ENCODE measurements at regions not wholly inside any gene's neighbourhood (a gene's known extent, or its start where the extent isn't known, plus 50 kb on each side); places are given as distances from the start of the nearest gene placed in this dataset.
"Not testable (repeated sequence)": the region's sequence is repeated elsewhere in the genome, so short reads cannot be mapped to it uniquely, and the experiment has no call there.

GRCh38 chr2:89599843-89600242, 908.4 kb downstream of the RPIA start:
- not testable (repeated sequence) for DNase-seq (ENCODE audit: low read depth in 2 of 2); H3K27me3 ChIP-seq (ENCODE audit: control insufficient read depth, insufficient read depth, low read length); H3K9ac ChIP-seq (ENCODE audit: insufficient read depth, low read length); H3K36me3 ChIP-seq (ENCODE audit: control insufficient read depth, insufficient read depth, low read length); H2AFZ ChIP-seq (ENCODE audit: low read length); H3K79me2 ChIP-seq (ENCODE audit: control insufficient read depth, insufficient read depth, low read length); H3K9me3 ChIP-seq (ENCODE audit: control insufficient read depth, insufficient read depth, low read depth, low read length); H3K27ac ChIP-seq (ENCODE audit: insufficient read depth, low read length); H3K4me3 ChIP-seq (replicated peaks in 1 of 4; ENCODE audit: control extremely low read depth in 1 of 4, insufficient read depth in 1 of 4, low read depth in 3 of 4, low read length in 4 of 4); H3K4me2 ChIP-seq (ENCODE audit: extremely low read depth, insufficient read depth, low read length); H4K20me1 ChIP-seq (ENCODE audit: control insufficient read depth, extremely low read depth, insufficient read depth, low read length); H3K4me1 ChIP-seq (ENCODE audit: control insufficient read depth, extremely low read depth, insufficient read depth, low read length)

GRCh38 chr2:89606514-89606913, 915.0 kb downstream of the RPIA start:
- not testable (repeated sequence) for DNase-seq (ENCODE audit: low read depth in 2 of 2)

GRCh38 chr2:89610207-89610926, 918.9 kb downstream of the RPIA start:
- H2AFZ ChIP-seq (ENCODE audit: low read length); H3K9ac ChIP-seq (ENCODE audit: insufficient read depth, low read length); H3K9me3 ChIP-seq (ENCODE audit: control insufficient read depth, insufficient read depth, low read depth, low read length); H3K4me3 ChIP-seq (replicated peaks in 1 of 4; ENCODE audit: control extremely low read depth in 1 of 4, insufficient read depth in 1 of 4, low read depth in 3 of 4, low read length in 4 of 4); H3K4me1 ChIP-seq (ENCODE audit: control insufficient read depth, extremely low read depth, insufficient read depth, low read length); H3K27ac ChIP-seq (ENCODE audit: insufficient read depth, low read length); DNase-seq (ENCODE audit: low read depth in 2 of 2); H3K27me3 ChIP-seq (ENCODE audit: control insufficient read depth, insufficient read depth, low read length); H3K79me2 ChIP-seq (ENCODE audit: control insufficient read depth, insufficient read depth, low read length); H3K4me2 ChIP-seq (ENCODE audit: extremely low read depth, insufficient read depth, low read length); H3K36me3 ChIP-seq (ENCODE audit: control insufficient read depth, insufficient read depth, low read length); H4K20me1 ChIP-seq (ENCODE audit: control insufficient read depth, extremely low read depth, insufficient read depth, low read length): not testable (repeated sequence)

More at GRCh38 chr2:89606514-89606913, 915.0 kb downstream of the RPIA start:
- H3K4me2 ChIP-seq (ENCODE audit: extremely low read depth, insufficient read depth, low read length); H3K27me3 ChIP-seq (ENCODE audit: control insufficient read depth, insufficient read depth, low read length); H2AFZ ChIP-seq (ENCODE audit: low read length); H3K79me2 ChIP-seq (ENCODE audit: control insufficient read depth, insufficient read depth, low read length); H3K4me3 ChIP-seq (replicated peaks in 1 of 4; ENCODE audit: control extremely low read depth in 1 of 4, insufficient read depth in 1 of 4, low read depth in 3 of 4, low read length in 4 of 4); H3K9ac ChIP-seq (ENCODE audit: insufficient read depth, low read length); H3K27ac ChIP-seq (ENCODE audit: insufficient read depth, low read length); H3K4me1 ChIP-seq (ENCODE audit: control insufficient read depth, extremely low read depth, insufficient read depth, low read length); H4K20me1 ChIP-seq (ENCODE audit: control insufficient read depth, extremely low read depth, insufficient read depth, low read length); H3K9me3 ChIP-seq (ENCODE audit: control insufficient read depth, insufficient read depth, low read depth, low read length); H3K36me3 ChIP-seq (ENCODE audit: control insufficient read depth, insufficient read depth, low read length): not testable (repeated sequence)

- H4K20me1 ChIP-seq (ENCODE audit: control insufficient read depth, extremely low read depth, insufficient read depth, low read length); H3K4me2 ChIP-seq (ENCODE audit: extremely low read depth, insufficient read depth, low read length); H3K9me3 ChIP-seq (ENCODE audit: control insufficient read depth, insufficient read depth, low read depth, low read length); H3K4me1 ChIP-seq (ENCODE audit: control insufficient read depth, extremely low read depth, insufficient read depth, low read length); H3K9ac ChIP-seq (ENCODE audit: insufficient read depth, low read length); H3K4me3 ChIP-seq (replicated peaks in 1 of 4; ENCODE audit: control extremely low read depth in 1 of 4, insufficient read depth in 1 of 4, low read depth in 3 of 4, low read length in 4 of 4); H3K36me3 ChIP-seq (ENCODE audit: control insufficient read depth, insufficient read depth, low read length); DNase-seq (ENCODE audit: low read depth in 2 of 2); H3K79me2 ChIP-seq (ENCODE audit: control insufficient read depth, insufficient read depth, low read length); H3K27me3 ChIP-seq (ENCODE audit: control insufficient read depth, insufficient read depth, low read length); H3K27ac ChIP-seq (ENCODE audit: insufficient read depth, low read length); H2AFZ ChIP-seq (ENCODE audit: low read length): not testable (repeated sequence)
Observed at GRCh38 chr2:89610927-89611515, 919.5 kb downstream of the RPIA start.

GRCh38 chr2:89611710-89612109, 920.2 kb downstream of the RPIA start:
- H3K9ac ChIP-seq (ENCODE audit: insufficient read depth, low read length); H3K9me3 ChIP-seq (ENCODE audit: control insufficient read depth, insufficient read depth, low read depth, low read length); DNase-seq (ENCODE audit: low read depth in 2 of 2); H4K20me1 ChIP-seq (ENCODE audit: control insufficient read depth, extremely low read depth, insufficient read depth, low read length); H3K27me3 ChIP-seq (ENCODE audit: control insufficient read depth, insufficient read depth, low read length); H2AFZ ChIP-seq (ENCODE audit: low read length); H3K36me3 ChIP-seq (ENCODE audit: control insufficient read depth, insufficient read depth, low read length); H3K27ac ChIP-seq (ENCODE audit: insufficient read depth, low read length); H3K4me1 ChIP-seq (ENCODE audit: control insufficient read depth, extremely low read depth, insufficient read depth, low read length); H3K79me2 ChIP-seq (ENCODE audit: control insufficient read depth, insufficient read depth, low read length); H3K4me2 ChIP-seq (ENCODE audit: extremely low read depth, insufficient read depth, low read length); H3K4me3 ChIP-seq (replicated peaks in 1 of 4; ENCODE audit: control extremely low read depth in 1 of 4, insufficient read depth in 1 of 4, low read depth in 3 of 4, low read length in 4 of 4): not testable (repeated sequence)

GRCh38 chr2:89649268-89649667, 957.8 kb downstream of the RPIA start:
- not testable (repeated sequence) for H4K20me1 ChIP-seq (ENCODE audit: control insufficient read depth, extremely low read depth, insufficient read depth, low read length); H3K27ac ChIP-seq (ENCODE audit: insufficient read depth, low read length); H3K27me3 ChIP-seq (ENCODE audit: control insufficient read depth, insufficient read depth, low read length); H3K36me3 ChIP-seq (ENCODE audit: control insufficient read depth, insufficient read depth, low read length); H3K4me3 ChIP-seq (replicated peaks in 1 of 4; ENCODE audit: control extremely low read depth in 1 of 4, insufficient read depth in 1 of 4, low read depth in 3 of 4, low read length in 4 of 4); H3K79me2 ChIP-seq (ENCODE audit: control insufficient read depth, insufficient read depth, low read length); H3K9me3 ChIP-seq (ENCODE audit: control insufficient read depth, insufficient read depth, low read depth, low read length); DNase-seq (ENCODE audit: low read depth in 2 of 2); H3K4me2 ChIP-seq (ENCODE audit: extremely low read depth, insufficient read depth, low read length); H3K4me1 ChIP-seq (ENCODE audit: control insufficient read depth, extremely low read depth, insufficient read depth, low read length); H3K9ac ChIP-seq (ENCODE audit: insufficient read depth, low read length); H2AFZ ChIP-seq (ENCODE audit: low read length)

- not testable (repeated sequence) for H3K4me3 ChIP-seq (replicated peaks in 1 of 4; ENCODE audit: control extremely low read depth in 1 of 4, insufficient read depth in 1 of 4, low read depth in 3 of 4, low read length in 4 of 4); H3K4me1 ChIP-seq (ENCODE audit: control insufficient read depth, extremely low read depth, insufficient read depth, low read length); H3K27me3 ChIP-seq (ENCODE audit: control insufficient read depth, insufficient read depth, low read length); H3K9me3 ChIP-seq (ENCODE audit: control insufficient read depth, insufficient read depth, low read depth, low read length); H2AFZ ChIP-seq (ENCODE audit: low read length); H3K27ac ChIP-seq (ENCODE audit: insufficient read depth, low read length); H3K36me3 ChIP-seq (ENCODE audit: control insufficient read depth, insufficient read depth, low read length); H3K9ac ChIP-seq (ENCODE audit: insufficient read depth, low read length); H3K79me2 ChIP-seq (ENCODE audit: control insufficient read depth, insufficient read depth, low read length); H4K20me1 ChIP-seq (ENCODE audit: control insufficient read depth, extremely low read depth, insufficient read depth, low read length); H3K4me2 ChIP-seq (ENCODE audit: extremely low read depth, insufficient read depth, low read length); DNase-seq (ENCODE audit: low read depth in 2 of 2)
Observed at GRCh38 chr2:89679254-89679653, 987.8 kb downstream of the RPIA start.

Measured in fibroblast of lung (primary cell).